HEK293 (cell line): ENCODE measurements at regions not wholly inside any gene's neighbourhood (a gene's known extent, or its start where the extent isn't known, plus 50 kb on each side); places are given as distances from the start of the nearest gene placed in this dataset.

Experiments
- CTCF ChIA-PET: fragments of 350-600 bp; formaldehyde crosslinking; extraction: SDS; loops from one replicate; lab custom pipeline; 2021; ENCODE audit warnings: antibody characterized with exemption; lab: Yijun Ruan, JAX
- POLR2A ChIA-PET: fragments of 300-600 bp; formaldehyde crosslinking; extraction: SDS; loops from one replicate; lab custom pipeline; 2020; ENCODE audit warnings: antibody characterized with exemption, inconsistent platforms; lab: Yijun Ruan, JAX
- H3K27ac ChIP-seq: fragments of 200-500 bp; sonication (Bioruptor generic); 2 replicates; pipeline ENCODE4 v1.5.1; 2014; ENCODE audit warnings: low read depth, low read length, control low read depth, inconsistent platforms; ENCODE audit errors: extremely low read depth
- H3K36me3 ChIP-seq, 2 experiments: fragments of 200-500 bp in 1 of 2; sonication (Bioruptor generic) in 1 of 2; 1 replicate in 1 of 2; 2 replicates in 1 of 2; pipeline ENCODE4 v1.5.1; 2014 to 2017; ENCODE audit warnings: inconsistent platforms in 2 of 2, low read length in 2 of 2; ENCODE audit not compliant: control insufficient read depth in 2 of 2, insufficient read depth in 1 of 2
- H3K4me1 ChIP-seq: fragments of 200-500 bp; sonication (Bioruptor generic); 2 replicates; pipeline ENCODE4 v1.5.1; 2014; ENCODE audit warnings: mild to moderate bottlenecking, low read length, inconsistent platforms; ENCODE audit not compliant: control insufficient read depth, insufficient read depth
- H3K4me3 ChIP-seq: 2 replicates; pipeline ENCODE4 v1.5.1; 2011; ENCODE audit warnings: low read depth, mild to moderate bottlenecking, control low read depth, low read length, moderate library complexity
- H3K9me3 ChIP-seq: fragments of 200-500 bp; sonication (Bioruptor generic); 2 replicates; pipeline ENCODE4 v1.5.1; 2014; ENCODE audit warnings: low read depth, low read length, inconsistent platforms; ENCODE audit not compliant: control insufficient read depth, insufficient read depth
- GLIS2 ChIP-seq: fragments of 450-650 bp; formaldehyde crosslinking; IDR thresholded peaks from 2 replicates; pipeline ENCODE4 v1.5.1; 2016; ENCODE audit warnings: missing biosample characterization, missing genetic modification characterization
- KLF7 ChIP-seq: fragments of 450-650 bp; formaldehyde crosslinking; IDR thresholded peaks from 2 replicates; pipeline ENCODE4 v1.5.1; 2016; ENCODE audit warnings: missing biosample characterization, missing genetic modification characterization, borderline replicate concordance
- KLF9 ChIP-seq: fragments of 450-650 bp; formaldehyde crosslinking; IDR thresholded peaks from 2 replicates; pipeline ENCODE4 v1.5.1; 2016; ENCODE audit warnings: missing biosample characterization, missing genetic modification characterization, low read depth
- PRDM4 ChIP-seq: fragments of 450-650 bp; formaldehyde crosslinking; IDR thresholded peaks from 2 replicates; pipeline ENCODE4 v1.5.1; 2017; ENCODE audit warnings: missing biosample characterization, missing genetic modification characterization
- REPIN1 ChIP-seq: fragments of 450-650 bp; formaldehyde crosslinking; IDR thresholded peaks from 2 replicates; pipeline ENCODE4 v1.5.1; 2017; ENCODE audit warnings: missing biosample characterization, missing genetic modification characterization, low read depth
- SALL2 ChIP-seq: fragments of 450-650 bp; formaldehyde crosslinking; IDR thresholded peaks from 2 replicates; pipeline ENCODE4 v1.5.0; 2017; ENCODE audit warnings: missing biosample characterization, mild to moderate bottlenecking, missing genetic modification characterization, borderline replicate concordance
- TRIM28 ChIP-seq: IDR thresholded peaks from 2 replicates; pipeline ENCODE4 v1.6.1; 2011; ENCODE audit warnings: low read length, control low read depth, borderline replicate concordance
- ZBTB44 ChIP-seq: fragments of 450-650 bp; IDR thresholded peaks from 2 replicates; pipeline ENCODE4 v1.5.1; 2018; ENCODE audit warnings: missing biosample characterization, mild to moderate bottlenecking, missing genetic modification characterization
- ZNF114 ChIP-seq: fragments of 450-650 bp; formaldehyde crosslinking; IDR thresholded peaks from 2 replicates; pipeline ENCODE4 v1.5.0; 2017; ENCODE audit warnings: missing biosample characterization, missing genetic modification characterization
- ZNF133 ChIP-seq: fragments of 450-650 bp; formaldehyde crosslinking; IDR thresholded peaks from 2 replicates; pipeline ENCODE4 v1.5.1; 2016; ENCODE audit warnings: missing biosample characterization, missing genetic modification characterization
- ZNF146 ChIP-seq: fragments of 450-650 bp; formaldehyde crosslinking; IDR thresholded peaks from 2 replicates; pipeline ENCODE4 v1.5.1; 2016; ENCODE audit warnings: missing biosample characterization, missing genetic modification characterization
- ZNF214 ChIP-seq: fragments of 450-650 bp; formaldehyde crosslinking; IDR thresholded peaks from 2 replicates; pipeline ENCODE4 v1.5.1; 2017; ENCODE audit warnings: missing biosample characterization, mild to moderate bottlenecking, missing genetic modification characterization, borderline replicate concordance
- ZNF239 ChIP-seq: fragments of 450-650 bp; formaldehyde crosslinking; IDR thresholded peaks from 2 replicates; pipeline ENCODE4 v1.5.1; 2016; ENCODE audit warnings: missing biosample characterization, missing genetic modification characterization
- ZNF26 ChIP-seq: fragments of 450-650 bp; formaldehyde crosslinking; IDR thresholded peaks from 2 replicates; pipeline ENCODE4 v1.5.1; 2016; ENCODE audit warnings: missing biosample characterization, missing genetic modification characterization
- ZNF292 ChIP-seq: fragments of 450-650 bp; formaldehyde crosslinking; IDR thresholded peaks from 2 replicates; pipeline ENCODE4 v1.5.1; 2016; ENCODE audit warnings: low read depth, missing biosample characterization, missing genetic modification characterization, borderline replicate concordance
- ZNF341 ChIP-seq: fragments of 450-650 bp; formaldehyde crosslinking; IDR thresholded peaks from 2 replicates; pipeline ENCODE4; 2016; ENCODE audit warnings: low read depth, missing biosample characterization, missing genetic modification characterization
- ZNF529 ChIP-seq: fragments of 450-650 bp; formaldehyde crosslinking; IDR thresholded peaks from 2 replicates; pipeline ENCODE4 v1.5.1; 2017; ENCODE audit warnings: missing genetic modification characterization, missing biosample characterization; ENCODE audit not compliant: insufficient replicate concordance
- ZNF530 ChIP-seq: fragments of 450-650 bp; formaldehyde crosslinking; IDR thresholded peaks from 2 replicates; pipeline ENCODE4 v1.5.1; 2016; ENCODE audit warnings: low read depth, missing biosample characterization, missing genetic modification characterization
- ZNF555 ChIP-seq: fragments of 450-650 bp; formaldehyde crosslinking; conservative IDR thresholded peaks from 2 replicates; pipeline ENCODE4 v1.5.1; 2017; ENCODE audit warnings: missing biosample characterization, mild to moderate bottlenecking, missing genetic modification characterization, inconsistent platforms
- ZNF560 ChIP-seq: fragments of 450-650 bp; formaldehyde crosslinking; IDR thresholded peaks from 2 replicates; pipeline ENCODE4 v1.5.1; 2017; ENCODE audit warnings: missing biosample characterization, missing genetic modification characterization, borderline replicate concordance
- ZNF571 ChIP-seq: fragments of 450-650 bp; formaldehyde crosslinking; IDR thresholded peaks from 2 replicates; pipeline ENCODE4 v1.5.0; 2017; ENCODE audit warnings: missing biosample characterization, missing genetic modification characterization
- ZNF837 ChIP-seq: fragments of 450-650 bp; formaldehyde crosslinking; IDR thresholded peaks from 2 replicates; pipeline ENCODE4 v1.5.1; 2016; ENCODE audit warnings: missing biosample characterization, missing genetic modification characterization
- ZSCAN5A ChIP-seq: fragments of 450-650 bp; formaldehyde crosslinking; IDR thresholded peaks from 2 replicates; pipeline ENCODE4 v1.5.1; 2016; ENCODE audit warnings: missing biosample characterization, missing genetic modification characterization

- Histone ChIP-seq H3K36me3 (no peaks in the 10 kb centered on the region), H3K27ac (no peak overlapping the region), H3K9me3 (no peaks in the 10 kb centered on the region), H3K4me1 (no peaks in the 10 kb centered on the region), H3K4me3 (no peak overlapping the region)
- TF ChIP-seq ZNF529 (tag by site-specific recombination): no peak
- CTCF ChIA-PET: interaction anchor here (2.3 kb wide), 1 partner anchor 13 kb away, joined by 5 read pairs; no protein-coding TSS in a partner anchor
- POLR2A ChIA-PET: no interaction called here
These were observed 66.2 kb upstream of the HMCN1 start for GRCh38 chr1:185668013-185668412.

GRCh38 chr1:185666582-185666981 is 67.6 kb upstream of the HMCN1 start:
- no peaks in the 10 kb centered on the region for H3K4me1 ChIP-seq
- CTCF ChIA-PET: interaction anchor here (0.6 to 2.3 kb wide), 2 partner anchors 14 to 906 kb away, joined by 5 to 7 read pairs; no protein-coding TSS in a partner anchor
- no peak overlapping the region for H3K4me3 ChIP-seq
- no peak overlapping the region for H3K27ac ChIP-seq
- H3K9me3 ChIP-seq: no peaks in the 10 kb centered on the region
- POLR2A ChIA-PET: no interaction called here
- TF ChIP-seq ZNF114 (tag by site-specific recombination) (no peak), ZNF341 (no peak), ZSCAN5A (tag by site-specific recombination) (no peak), KLF7 (no peak)
- H3K36me3 ChIP-seq: no peaks in the 10 kb centered on the region

- TF ChIP-seq ZNF555 (tag by site-specific recombination): no peak
- no peak for TF ChIP-seq ZNF292
- no peak for TF ChIP-seq ZNF571 (tag by site-specific recombination)
- no peak for TF ChIP-seq ZNF26 (tag by site-specific recombination)
- no peak for TF ChIP-seq TRIM28
- TF ChIP-seq GLIS2: no peak
- no peak for TF ChIP-seq PRDM4
- TF ChIP-seq ZNF146 (tag by site-specific recombination): no peak
- no peak for TF ChIP-seq ZNF530
- no peak for TF ChIP-seq ZNF239 (tag by site-specific recombination)
- no peak for TF ChIP-seq ZNF214
- no peak for TF ChIP-seq ZNF560 (tag by site-specific recombination)
- no peak for TF ChIP-seq ZBTB44 (tag by site-specific recombination)
- TF ChIP-seq ZNF837 (tag by site-specific recombination): no peak
- no peak for TF ChIP-seq REPIN1 (tag by site-specific recombination)
- TF ChIP-seq ZNF133: no peak
- TF ChIP-seq SALL2 (tag by site-specific recombination): no peak
- TF ChIP-seq KLF9 (tag by site-specific recombination): no peak
- POLR2A ChIA-PET: no interaction called here
- CTCF ChIA-PET: interaction anchor here (0.6 kb wide), 1 partner anchor 11 kb away, joined by 3 read pairs; no protein-coding TSS in a partner anchor
- no peaks in the 10 kb centered on the region for H3K4me1 ChIP-seq
- H3K9me3 ChIP-seq: no peaks in the 10 kb centered on the region
- no peak overlapping the region for H3K4me3 ChIP-seq
- no peaks in the 10 kb centered on the region for H3K36me3 ChIP-seq
- H3K27ac ChIP-seq: no peak overlapping the region
These were observed 70.4 kb upstream of the HMCN1 start for GRCh38 chr1:185663771-185664296.
